OCI-LY7 (cell line): ENCODE measurements at regions not wholly inside any gene's neighbourhood (a gene's known extent, or its start where the extent isn't known, plus 50 kb on each side); places are given as distances from the start of the nearest gene placed in this dataset.

Source experiments
- BruUV-seq: library from RNA; stranded (reverse); fragments of 400-500 nt; replicated peaks from 2 replicates; lab custom pipeline; 2021; lab: Mats Ljungman, UMichigan
- CTCF ChIA-PET: fragments of 300-600 bp; sonication (Branson Sonifier 250); formaldehyde crosslinking; loops from one replicate; lab custom pipeline; 2022; ENCODE audit warnings: antibody characterized with exemption; ENCODE audit not compliant: unreplicated experiment; lab: Charles Lee
- POLR2A ChIA-PET: fragments of 300-600 bp; sonication (Branson Sonifier 250); formaldehyde crosslinking; loops from one replicate; lab custom pipeline; 2022; ENCODE audit warnings: antibody characterized with exemption; lab: Charles Lee
- DNase-seq: peaks from one replicate; pipeline ENCODE4 v3.0.0-alpha.2; 2015; ENCODE audit warnings: low spot score
- H2AFZ ChIP-seq: fragments of 200-600 bp; sonication (generic), shearing (Covaris generic); 2 replicates; pipeline ENCODE4 v1.6.1; 2014; ENCODE audit warnings: mild to moderate bottlenecking, antibody characterized with exemption, low read length, moderate library complexity
- H3K27ac ChIP-seq: fragments of 200-600 bp; sonication (generic); 2 replicates; pipeline ENCODE4 v1.5.1; 2014; ENCODE audit warnings: mixed run types, low read depth, mild to moderate bottlenecking, moderate library complexity, low read length, inconsistent platforms; ENCODE audit not compliant: poor library complexity, severe bottlenecking
- H3K36me3 ChIP-seq: fragments of 200-600 bp; sonication (generic); 2 replicates; pipeline ENCODE4 v1.6.1; 2014; ENCODE audit warnings: mild to moderate bottlenecking, antibody characterized with exemption, low read length, moderate library complexity, mixed read lengths; ENCODE audit not compliant: insufficient read depth
- H3K4me1 ChIP-seq: fragments of 200-600 bp; sonication (generic); 2 replicates; pipeline ENCODE4 v1.5.1; 2014; ENCODE audit warnings: mild to moderate bottlenecking, low read length; ENCODE audit not compliant: insufficient read depth, poor library complexity, severe bottlenecking
- H3K4me2 ChIP-seq: fragments of 200-600 bp; sonication (generic); 2 replicates; pipeline ENCODE4 v1.6.1; 2014; ENCODE audit warnings: mild to moderate bottlenecking, low read length
- H3K4me3 ChIP-seq: fragments of 200-600 bp; sonication (generic); 2 replicates; pipeline ENCODE4 v1.5.1; 2014; ENCODE audit warnings: mild to moderate bottlenecking, low read depth, low read length; ENCODE audit not compliant: poor library complexity, severe bottlenecking
- H3K79me2 ChIP-seq: fragments of 200-600 bp; sonication (generic); 2 replicates; pipeline ENCODE4 v1.6.1; 2016; ENCODE audit warnings: low read depth, mild to moderate bottlenecking, low read length, moderate library complexity, mixed read lengths; ENCODE audit not compliant: insufficient read depth
- H3K9me2 ChIP-seq: fragments of 200-600 bp; sonication (generic); 2 replicates; pipeline ENCODE4 v1.6.1; 2016; ENCODE audit warnings: mild to moderate bottlenecking, low read length, mixed read lengths; ENCODE audit not compliant: insufficient read depth
- H3K9me3 ChIP-seq: fragments of 200-600 bp; sonication (generic); 2 replicates; pipeline ENCODE4 v1.6.1; 2014; ENCODE audit warnings: mild to moderate bottlenecking, mixed run types, low read length, mixed read lengths
- H4K20me1 ChIP-seq: fragments of 200-600 bp; sonication (generic); 2 replicates; pipeline ENCODE4 v1.6.1; 2014; ENCODE audit warnings: mild to moderate bottlenecking, antibody characterized with exemption, low read length, moderate library complexity, mixed read lengths; ENCODE audit not compliant: insufficient read depth
- CTCF ChIP-seq: fragments of 200-600 bp; sonication (generic); conservative IDR thresholded peaks from 2 replicates; pipeline ENCODE4 v1.5.1; 2014; ENCODE audit warnings: mild to moderate bottlenecking, antibody characterized with exemption, low read length, moderate library complexity, mixed read lengths
- EZH2phosphoT487 ChIP-seq: fragments of 200-600 bp; sonication (generic); IDR thresholded peaks from 2 replicates; pipeline ENCODE4 v1.6.1; 2018; ENCODE audit warnings: low read depth, borderline replicate concordance, mild to moderate bottlenecking, mixed run types, antibody characterized with exemption, low read length, moderate library complexity, mixed read lengths
- intact Hi-C: fragments of 100-400 bp; cut with micrococcal nuclease; formaldehyde crosslinking; loops from one replicate; pipeline ENCODE4 v1.10.0; 2022; ENCODE audit not compliant: unreplicated experiment

- ChIA-PET POLR2A (no interaction called here), CTCF (no interaction called here)
- Histone ChIP-seq H3K4me1 (no peaks in the 10 kb centered on the region), H3K9me2 (no peaks in the 10 kb centered on the region), H3K4me3 (no peak overlapping the region), H3K79me2 (no peaks in the 10 kb centered on the region), H2AFZ (no peak overlapping the region), H3K9me3 (no peaks in the 10 kb centered on the region), H4K20me1 (no peaks in the 10 kb centered on the region), H3K27ac (no peak overlapping the region), H3K36me3 (no peaks in the 10 kb centered on the region), H3K4me2 (no peak overlapping the region)
- intact Hi-C loops = no loop called here
- DNase-seq = no peak
- no TSS peak for BruUV-seq
- TF ChIP-seq CTCF (no peak), EZH2phosphoT487 (no peak)
Measured at GRCh38 chr2:129056309-129056958, 737.8 kb upstream of the HS6ST1 start.

GRCh38 chr2:129056959-129057317, 738.3 kb upstream of the HS6ST1 start:
- Histone ChIP-seq H3K27ac (no peak overlapping the region), H3K9me2 (no peaks in the 10 kb centered on the region), H3K4me1 (no peaks in the 10 kb centered on the region), H3K4me3 (no peak overlapping the region), H3K4me2 (no peak overlapping the region), H3K79me2 (no peaks in the 10 kb centered on the region), H3K36me3 (no peaks in the 10 kb centered on the region), H4K20me1 (no peaks in the 10 kb centered on the region), H2AFZ (no peak overlapping the region), H3K9me3 (no peaks in the 10 kb centered on the region)
- POLR2A ChIA-PET = interaction anchor here (0.6 kb wide), 1 partner anchor 65 kb away, joined by 3 read pairs; no protein-coding TSS in a partner anchor
- no peak for TF ChIP-seq CTCF
- no peak for TF ChIP-seq EZH2phosphoT487
- DNase-seq = no peak
- BruUV-seq = no TSS peak
- intact Hi-C loops = no loop called here
- CTCF ChIA-PET = no interaction called here

- no TSS peak for BruUV-seq
- DNase-seq = no peak
- H3K36me3 ChIP-seq = no peaks in the 10 kb centered on the region
- no peak overlapping the region for H3K4me3 ChIP-seq
- ChIA-PET POLR2A (no interaction called here), CTCF (no interaction called here)
- no peak overlapping the region for H3K4me2 ChIP-seq
- intact Hi-C loops = no loop called here
- H3K27ac ChIP-seq = no peak overlapping the region
- no peaks in the 10 kb centered on the region for H3K9me3 ChIP-seq
- H2AFZ ChIP-seq = no peak overlapping the region
- H4K20me1 ChIP-seq = no peaks in the 10 kb centered on the region
- H3K79me2 ChIP-seq = no peaks in the 10 kb centered on the region
- no peaks in the 10 kb centered on the region for H3K4me1 ChIP-seq
- H3K9me2 ChIP-seq = no peaks in the 10 kb centered on the region
- no peak for TF ChIP-seq EZH2phosphoT487
- no peak for TF ChIP-seq CTCF
Measured at GRCh38 chr2:129058981-129059380, 740.3 kb upstream of the HS6ST1 start.
